Fibroblast of villous mesenchyme (primary cell): ENCODE measurements at regions not wholly inside any gene's neighbourhood (a gene's known extent, or its start where the extent isn't known, plus 50 kb on each side); places are given as distances from the start of the nearest gene placed in this dataset.

ENCODE experiments used
- DNase-seq: peaks from one replicate; pipeline ENCODE4 v3.0.0-alpha.2; 2010; ENCODE audit warnings: low read depth
- H3K4me3 ChIP-seq: 2 replicates; pipeline ENCODE4 v1.5.1; 2011; ENCODE audit warnings: low read depth, mild to moderate bottlenecking, low read length
- TF ChIP-seq, protein P1 (sequence below): IDR thresholded peaks from 2 replicates; pipeline ENCODE4 v1.5.1; 2012; ENCODE audit warnings: low read depth, mild to moderate bottlenecking, low read length; ENCODE audit not compliant: insufficient read depth

DNA sequence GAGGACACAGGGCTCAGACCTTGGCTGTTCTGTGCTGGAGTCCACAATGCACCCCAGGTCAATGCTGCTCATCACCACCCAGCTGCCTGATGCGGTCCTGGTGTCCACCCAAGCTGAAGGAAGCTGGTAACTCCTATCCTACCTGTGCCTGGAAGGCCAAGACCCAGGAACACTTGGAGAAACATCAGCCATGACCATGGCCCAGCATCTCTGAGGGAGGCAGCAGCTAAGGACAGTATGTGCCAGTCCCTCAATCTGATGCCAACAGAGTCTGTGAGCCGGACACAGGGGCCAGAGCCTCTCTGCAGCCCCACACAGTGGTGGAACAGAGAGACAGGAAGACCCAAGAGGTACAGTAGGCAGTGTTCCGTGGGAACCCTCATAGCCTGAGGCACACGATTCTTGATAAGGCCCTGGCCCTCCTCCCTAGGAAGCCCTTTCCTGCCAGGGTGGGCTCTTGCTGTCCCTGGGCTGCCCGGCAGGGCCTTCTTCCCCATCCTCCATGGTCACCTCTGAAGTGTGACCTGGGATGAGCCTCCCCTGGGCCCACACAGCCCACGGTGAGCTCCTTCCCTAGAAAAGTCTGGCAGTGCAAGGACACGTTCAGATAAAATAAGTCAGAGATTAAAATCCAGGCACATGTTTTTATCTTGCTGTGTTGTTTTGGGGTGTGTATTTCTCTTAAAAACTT, 170.7 kb downstream of the THBS2 start:
- no peak for DNase-seq
- TF ChIP-seq, protein P1, sequence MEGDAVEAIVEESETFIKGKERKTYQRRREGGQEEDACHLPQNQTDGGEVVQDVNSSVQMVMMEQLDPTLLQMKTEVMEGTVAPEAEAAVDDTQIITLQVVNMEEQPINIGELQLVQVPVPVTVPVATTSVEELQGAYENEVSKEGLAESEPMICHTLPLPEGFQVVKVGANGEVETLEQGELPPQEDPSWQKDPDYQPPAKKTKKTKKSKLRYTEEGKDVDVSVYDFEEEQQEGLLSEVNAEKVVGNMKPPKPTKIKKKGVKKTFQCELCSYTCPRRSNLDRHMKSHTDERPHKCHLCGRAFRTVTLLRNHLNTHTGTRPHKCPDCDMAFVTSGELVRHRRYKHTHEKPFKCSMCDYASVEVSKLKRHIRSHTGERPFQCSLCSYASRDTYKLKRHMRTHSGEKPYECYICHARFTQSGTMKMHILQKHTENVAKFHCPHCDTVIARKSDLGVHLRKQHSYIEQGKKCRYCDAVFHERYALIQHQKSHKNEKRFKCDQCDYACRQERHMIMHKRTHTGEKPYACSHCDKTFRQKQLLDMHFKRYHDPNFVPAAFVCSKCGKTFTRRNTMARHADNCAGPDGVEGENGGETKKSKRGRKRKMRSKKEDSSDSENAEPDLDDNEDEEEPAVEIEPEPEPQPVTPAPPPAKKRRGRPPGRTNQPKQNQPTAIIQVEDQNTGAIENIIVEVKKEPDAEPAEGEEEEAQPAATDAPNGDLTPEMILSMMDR, result no peak
- H3K4me3 ChIP-seq, result no peak overlapping the region

DNA sequence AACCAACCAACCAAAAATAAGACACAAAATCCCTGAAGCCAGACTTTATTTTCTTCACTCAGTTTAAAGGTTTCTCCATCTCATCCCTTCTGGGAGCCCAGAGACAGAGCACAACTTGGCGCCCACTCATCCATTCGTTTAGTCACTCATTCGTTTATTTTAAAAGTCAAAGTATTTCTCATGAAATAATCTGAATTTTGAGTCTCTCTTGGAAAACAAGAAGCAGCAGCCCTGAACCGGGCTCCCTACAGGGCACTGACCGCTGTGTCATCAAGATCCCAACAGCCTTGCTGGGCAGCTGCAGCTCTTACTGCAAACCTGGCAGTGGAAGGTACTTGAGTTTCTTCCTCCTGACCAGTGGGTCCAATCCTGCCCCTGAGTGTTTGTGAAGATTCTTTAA, 171.6 kb downstream of the THBS2 start:
- no peak overlapping the region for H3K4me3 ChIP-seq
- TF ChIP-seq, protein P1, result no peak
- no peak for DNase-seq

DNA sequence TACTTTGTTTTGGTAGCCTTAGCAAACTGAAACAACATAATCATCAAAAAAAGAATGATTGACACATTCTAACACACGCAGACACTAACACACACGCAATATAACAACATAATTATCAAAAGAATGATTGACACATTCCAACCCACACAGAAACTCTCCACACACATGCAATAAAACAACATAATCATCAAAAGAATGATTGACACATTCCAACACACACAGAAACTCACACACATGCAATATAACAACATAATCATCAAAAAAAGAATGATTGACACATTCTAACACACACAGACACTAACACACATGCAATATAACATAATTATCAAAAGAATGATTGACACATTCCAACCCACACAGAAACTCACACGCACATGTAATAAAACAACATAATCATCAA, 172.4 kb downstream of the THBS2 start:
- H3K4me3 ChIP-seq, result no peak overlapping the region
- TF ChIP-seq, protein P1, result no peak
- no peak for DNase-seq

DNA sequence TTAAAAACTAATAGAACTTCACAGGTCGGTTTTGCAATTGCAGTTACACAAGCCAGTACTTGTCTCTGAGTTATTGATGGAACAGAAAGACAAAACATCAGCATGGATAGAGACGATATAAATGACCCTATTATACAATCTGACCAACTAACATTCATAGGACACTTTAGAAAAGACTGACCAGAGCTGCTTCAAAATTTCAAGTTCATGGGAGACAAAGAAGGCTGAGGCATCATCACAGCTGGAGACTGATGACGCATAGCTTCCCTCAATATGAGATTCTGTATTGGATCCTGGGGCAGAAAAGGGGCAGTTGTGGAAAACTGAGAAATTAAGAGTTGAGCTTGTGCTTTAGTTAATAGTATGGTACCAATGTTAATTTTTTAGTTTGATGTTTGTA, 174.0 kb downstream of the THBS2 start:
- TF ChIP-seq, protein P1, result no peak
- no peak overlapping the region for H3K4me3 ChIP-seq
- DNase-seq, result no peak

DNA sequence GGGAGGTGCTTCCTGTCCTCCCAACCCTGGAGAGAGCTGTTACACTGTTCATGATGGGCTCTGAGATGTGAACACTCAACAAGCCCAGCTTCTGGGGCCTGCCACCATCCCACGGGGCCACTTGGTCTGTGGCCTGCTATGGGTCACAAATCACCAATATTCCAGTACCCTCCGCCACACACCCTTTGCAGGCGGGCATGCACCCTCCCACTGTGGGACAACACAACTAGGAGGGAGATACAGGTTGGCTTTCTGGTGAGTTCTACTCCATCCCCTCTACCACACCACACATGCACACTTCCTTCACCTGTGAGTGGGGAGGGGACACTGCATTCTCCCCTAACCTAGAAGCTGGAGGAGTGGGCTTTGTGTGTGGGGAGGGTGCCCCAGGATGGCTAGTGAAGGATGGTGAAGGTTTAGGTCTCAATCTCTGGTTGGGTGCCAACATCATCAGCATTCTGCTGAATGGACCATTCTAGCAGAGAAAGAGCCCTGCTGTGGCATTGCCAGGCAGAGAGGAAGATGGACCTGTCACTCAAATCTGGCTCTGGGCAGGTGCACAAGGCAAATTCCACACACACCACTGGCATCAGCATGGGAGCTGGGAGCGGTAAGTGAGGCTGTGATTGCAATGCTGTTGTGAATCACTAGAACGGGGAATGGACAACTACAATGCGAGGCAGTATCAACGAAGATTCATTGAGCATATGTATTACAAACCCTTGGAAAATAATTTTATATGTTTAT, 175.1 kb downstream of the THBS2 start:
- DNase-seq, result no peak
- TF ChIP-seq, protein P1, result no peak
- no peak overlapping the region for H3K4me3 ChIP-seq

DNA sequence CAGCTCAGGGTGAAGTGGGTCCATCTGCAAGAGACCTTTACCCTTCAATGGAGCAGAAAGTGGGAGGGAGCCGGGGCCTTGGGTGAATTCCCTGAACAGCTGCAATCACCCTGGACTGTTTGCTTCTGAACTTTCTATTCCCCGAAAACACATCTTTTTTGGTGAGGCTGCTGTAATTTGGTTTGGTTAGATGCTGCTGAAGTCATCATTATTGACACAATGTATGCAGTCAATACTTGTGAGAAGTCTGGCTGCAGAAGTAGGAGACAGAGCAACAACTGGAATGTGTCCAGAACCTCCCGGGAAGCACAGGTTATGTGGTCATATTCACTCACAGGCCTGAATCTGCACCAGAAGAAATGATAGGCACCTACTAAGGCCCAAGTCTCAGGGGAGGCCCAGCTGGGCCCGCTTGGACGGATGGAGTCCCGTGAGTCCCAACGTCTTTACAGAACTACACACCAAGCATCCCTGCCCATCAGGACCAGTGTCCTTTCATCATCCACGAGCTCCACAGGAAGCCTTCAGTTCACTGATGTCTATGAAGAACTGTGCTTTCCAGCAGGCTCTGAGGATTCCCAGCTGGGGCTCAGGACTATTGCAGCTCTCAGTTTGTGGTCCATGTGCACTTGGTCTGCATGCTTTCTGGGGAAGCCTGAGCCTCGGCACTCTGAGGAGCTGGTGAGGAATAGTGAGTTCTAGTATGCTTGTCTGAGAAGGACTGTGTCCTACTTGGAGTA, 177.6 kb downstream of the THBS2 start:
- no peak for DNase-seq
- TF ChIP-seq, protein P1, result no peak
- no peak overlapping the region for H3K4me3 ChIP-seq
